OCI-LY7 (cell line): ENCODE measurements at regions not wholly inside any gene's neighbourhood (a gene's known extent, or its start where the extent isn't known, plus 50 kb on each side); places are given as distances from the start of the nearest gene placed in this dataset.

Source experiments
- BruUV-seq: library from RNA; stranded (reverse); fragments of 400-500 nt; replicated peaks from 2 replicates; lab custom pipeline; 2021; lab: Mats Ljungman, UMichigan
- CTCF ChIA-PET: fragments of 300-600 bp; sonication (Branson Sonifier 250); formaldehyde crosslinking; loops from one replicate; lab custom pipeline; 2022; ENCODE audit warnings: antibody characterized with exemption; ENCODE audit not compliant: unreplicated experiment; lab: Charles Lee
- POLR2A ChIA-PET: fragments of 300-600 bp; sonication (Branson Sonifier 250); formaldehyde crosslinking; loops from one replicate; lab custom pipeline; 2022; ENCODE audit warnings: antibody characterized with exemption; lab: Charles Lee
- DNase-seq: peaks from one replicate; pipeline ENCODE4 v3.0.0-alpha.2; 2015; ENCODE audit warnings: low spot score
- H2AFZ ChIP-seq: fragments of 200-600 bp; sonication (generic), shearing (Covaris generic); 2 replicates; pipeline ENCODE4 v1.6.1; 2014; ENCODE audit warnings: mild to moderate bottlenecking, antibody characterized with exemption, low read length, moderate library complexity
- H3K27ac ChIP-seq: fragments of 200-600 bp; sonication (generic); 2 replicates; pipeline ENCODE4 v1.5.1; 2014; ENCODE audit warnings: mixed run types, low read depth, mild to moderate bottlenecking, moderate library complexity, low read length, inconsistent platforms; ENCODE audit not compliant: poor library complexity, severe bottlenecking
- H3K36me3 ChIP-seq: fragments of 200-600 bp; sonication (generic); 2 replicates; pipeline ENCODE4 v1.6.1; 2014; ENCODE audit warnings: mild to moderate bottlenecking, antibody characterized with exemption, low read length, moderate library complexity, mixed read lengths; ENCODE audit not compliant: insufficient read depth
- H3K4me1 ChIP-seq: fragments of 200-600 bp; sonication (generic); 2 replicates; pipeline ENCODE4 v1.5.1; 2014; ENCODE audit warnings: mild to moderate bottlenecking, low read length; ENCODE audit not compliant: insufficient read depth, poor library complexity, severe bottlenecking
- H3K4me2 ChIP-seq: fragments of 200-600 bp; sonication (generic); 2 replicates; pipeline ENCODE4 v1.6.1; 2014; ENCODE audit warnings: mild to moderate bottlenecking, low read length
- H3K4me3 ChIP-seq: fragments of 200-600 bp; sonication (generic); 2 replicates; pipeline ENCODE4 v1.5.1; 2014; ENCODE audit warnings: mild to moderate bottlenecking, low read depth, low read length; ENCODE audit not compliant: poor library complexity, severe bottlenecking
- H3K79me2 ChIP-seq: fragments of 200-600 bp; sonication (generic); 2 replicates; pipeline ENCODE4 v1.6.1; 2016; ENCODE audit warnings: low read depth, mild to moderate bottlenecking, low read length, moderate library complexity, mixed read lengths; ENCODE audit not compliant: insufficient read depth
- H3K9me2 ChIP-seq: fragments of 200-600 bp; sonication (generic); 2 replicates; pipeline ENCODE4 v1.6.1; 2016; ENCODE audit warnings: mild to moderate bottlenecking, low read length, mixed read lengths; ENCODE audit not compliant: insufficient read depth
- H3K9me3 ChIP-seq: fragments of 200-600 bp; sonication (generic); 2 replicates; pipeline ENCODE4 v1.6.1; 2014; ENCODE audit warnings: mild to moderate bottlenecking, mixed run types, low read length, mixed read lengths
- H4K20me1 ChIP-seq: fragments of 200-600 bp; sonication (generic); 2 replicates; pipeline ENCODE4 v1.6.1; 2014; ENCODE audit warnings: mild to moderate bottlenecking, antibody characterized with exemption, low read length, moderate library complexity, mixed read lengths; ENCODE audit not compliant: insufficient read depth
- EZH2phosphoT487 ChIP-seq: fragments of 200-600 bp; sonication (generic); IDR thresholded peaks from 2 replicates; pipeline ENCODE4 v1.6.1; 2018; ENCODE audit warnings: low read depth, borderline replicate concordance, mild to moderate bottlenecking, mixed run types, antibody characterized with exemption, low read length, moderate library complexity, mixed read lengths
- intact Hi-C: fragments of 100-400 bp; cut with micrococcal nuclease; formaldehyde crosslinking; loops from one replicate; pipeline ENCODE4 v1.10.0; 2022; ENCODE audit not compliant: unreplicated experiment
- TF ChIP-seq, protein P1 (sequence below): fragments of 200-600 bp; sonication (generic); conservative IDR thresholded peaks from 2 replicates; pipeline ENCODE4 v1.5.1; 2014; ENCODE audit warnings: mild to moderate bottlenecking, antibody characterized with exemption, low read length, moderate library complexity, mixed read lengths

DNA sequence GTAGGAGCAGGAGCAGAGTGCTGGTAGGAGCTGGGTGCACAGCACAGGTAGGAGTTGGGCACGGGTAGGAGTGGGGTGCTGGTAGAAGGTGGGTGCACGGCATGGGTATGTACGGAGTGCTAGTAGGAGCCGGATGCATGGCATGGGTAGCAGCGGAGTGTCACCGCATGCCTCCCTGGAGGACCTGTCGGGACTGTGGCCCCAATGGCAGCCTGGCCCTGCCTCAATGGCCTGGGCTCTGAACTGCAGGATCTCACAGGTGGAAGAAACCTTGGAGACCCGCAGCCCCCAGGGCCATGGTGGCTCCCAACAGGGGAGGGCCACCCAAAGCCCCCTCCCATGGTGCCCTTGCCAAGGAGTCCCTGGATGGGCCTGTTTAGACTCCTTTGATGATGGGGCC, 1146.0 kb downstream of the UQCRFS1 start:
- Histone ChIP-seq H3K27ac (no peak overlapping the region), H4K20me1 (no peaks in the 10 kb centered on the region), H3K9me3 (no peaks in the 10 kb centered on the region), H3K4me3 (no peak overlapping the region), H2AFZ (no peak overlapping the region), H3K36me3 (no peaks in the 10 kb centered on the region), H3K9me2 (no peaks in the 10 kb centered on the region), H3K4me1 (no peaks in the 10 kb centered on the region), H3K79me2 (no peaks in the 10 kb centered on the region), H3K4me2 (no peak overlapping the region)
- ChIA-PET POLR2A (no interaction called here), CTCF (no interaction called here)
- DNase-seq, result no peak
- TF ChIP-seq EZH2phosphoT487, result no peak
- TF ChIP-seq, protein P1, sequence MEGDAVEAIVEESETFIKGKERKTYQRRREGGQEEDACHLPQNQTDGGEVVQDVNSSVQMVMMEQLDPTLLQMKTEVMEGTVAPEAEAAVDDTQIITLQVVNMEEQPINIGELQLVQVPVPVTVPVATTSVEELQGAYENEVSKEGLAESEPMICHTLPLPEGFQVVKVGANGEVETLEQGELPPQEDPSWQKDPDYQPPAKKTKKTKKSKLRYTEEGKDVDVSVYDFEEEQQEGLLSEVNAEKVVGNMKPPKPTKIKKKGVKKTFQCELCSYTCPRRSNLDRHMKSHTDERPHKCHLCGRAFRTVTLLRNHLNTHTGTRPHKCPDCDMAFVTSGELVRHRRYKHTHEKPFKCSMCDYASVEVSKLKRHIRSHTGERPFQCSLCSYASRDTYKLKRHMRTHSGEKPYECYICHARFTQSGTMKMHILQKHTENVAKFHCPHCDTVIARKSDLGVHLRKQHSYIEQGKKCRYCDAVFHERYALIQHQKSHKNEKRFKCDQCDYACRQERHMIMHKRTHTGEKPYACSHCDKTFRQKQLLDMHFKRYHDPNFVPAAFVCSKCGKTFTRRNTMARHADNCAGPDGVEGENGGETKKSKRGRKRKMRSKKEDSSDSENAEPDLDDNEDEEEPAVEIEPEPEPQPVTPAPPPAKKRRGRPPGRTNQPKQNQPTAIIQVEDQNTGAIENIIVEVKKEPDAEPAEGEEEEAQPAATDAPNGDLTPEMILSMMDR, result no peak
- no TSS peak for BruUV-seq
- intact Hi-C loops, result no loop called here

DNA sequence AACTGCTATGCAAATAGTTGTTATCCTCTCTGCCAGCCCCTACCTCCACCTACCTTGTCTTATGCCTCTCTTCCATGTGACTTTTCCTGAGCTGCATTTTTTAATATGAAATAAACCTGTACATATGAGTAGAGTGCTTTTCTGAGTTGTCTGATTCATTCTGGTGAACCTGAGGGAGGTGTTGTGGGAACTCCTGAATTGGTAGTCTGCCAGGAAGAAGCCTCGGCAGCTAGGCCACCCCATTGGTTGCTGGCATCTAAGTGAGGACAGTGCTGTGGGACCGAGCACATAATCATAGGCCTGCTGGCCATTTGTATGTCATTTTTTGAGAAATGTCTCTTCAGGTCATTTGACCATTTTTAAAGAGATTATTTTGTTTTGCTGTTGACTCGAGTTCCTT, 1146.8 kb downstream of the UQCRFS1 start:
- Histone ChIP-seq H3K36me3 (no peaks in the 10 kb centered on the region), H3K9me2 (no peaks in the 10 kb centered on the region), H3K79me2 (no peaks in the 10 kb centered on the region), H2AFZ (no peak overlapping the region), H3K27ac (no peak overlapping the region), H3K4me1 (no peaks in the 10 kb centered on the region), H3K4me2 (no peak overlapping the region), H4K20me1 (no peaks in the 10 kb centered on the region), H3K4me3 (no peak overlapping the region), H3K9me3 (no peaks in the 10 kb centered on the region)
- ChIA-PET CTCF (no interaction called here), POLR2A (interaction anchor here (0.5 kb wide), 1 partner anchor 41 kb away, joined by 3 read pairs; no protein-coding TSS in a partner anchor)
- no TSS peak for BruUV-seq
- intact Hi-C loops, result no loop called here
- DNase-seq, result no peak
- TF ChIP-seq, protein P1, result no peak
- TF ChIP-seq EZH2phosphoT487, result no peak

DNA sequence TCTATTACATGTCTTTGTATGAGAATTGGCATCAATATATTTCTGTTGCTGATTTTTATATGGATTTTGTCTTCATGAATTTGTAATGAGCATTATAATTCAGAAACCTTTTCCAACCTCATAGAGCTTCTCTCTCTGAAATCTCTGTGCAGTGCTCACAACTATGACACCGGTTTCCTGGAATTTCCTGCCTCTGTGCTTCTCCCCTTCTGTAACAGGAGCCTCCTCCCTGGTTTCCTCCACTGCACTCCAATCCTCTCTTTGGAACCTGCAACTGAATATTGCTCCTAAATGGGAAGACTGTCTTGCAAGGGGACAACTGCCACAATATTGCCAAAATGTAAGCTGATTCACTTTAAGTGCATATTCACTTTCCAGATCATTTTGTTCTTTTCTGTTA, 1147.9 kb downstream of the UQCRFS1 start:
- no TSS peak for BruUV-seq
- ChIA-PET POLR2A (no interaction called here), CTCF (no interaction called here)

More for the DNA sequence above, 1147.9 kb downstream of the UQCRFS1 start:
- no peak overlapping the region for H3K4me2 ChIP-seq
- H2AFZ ChIP-seq, result no peak overlapping the region
- no peak overlapping the region for H3K27ac ChIP-seq
- no peaks in the 10 kb centered on the region for H3K36me3 ChIP-seq
- no peak for DNase-seq
- no peaks in the 10 kb centered on the region for H3K79me2 ChIP-seq
- H3K4me3 ChIP-seq, result no peak overlapping the region
- no peaks in the 10 kb centered on the region for H4K20me1 ChIP-seq
- no peaks in the 10 kb centered on the region for H3K9me3 ChIP-seq
- intact Hi-C loops, result no loop called here
- TF ChIP-seq, protein P1, result no peak
- no peak for TF ChIP-seq EZH2phosphoT487
- H3K4me1 ChIP-seq, result no peaks in the 10 kb centered on the region
- H3K9me2 ChIP-seq, result no peaks in the 10 kb centered on the region
